ENCODE measurements at regions not wholly inside any gene's neighbourhood (a gene's known extent, or its start where the extent isn't known, plus 50 kb on each side); places are given as distances from the start of the nearest gene placed in this dataset.

GRCh38 chr13:44125943-44126469, 246.3 kb downstream of the LACC1 start:
- TF ChIP-seq REST (IDR thresholded peaks at IDR 0.05; ENCODE audit: low read depth, low read length): no peak
- TF ChIP-seq ZNF274 (IDR thresholded peaks at IDR 0.05; ENCODE audit: insufficient read depth, insufficient read length): no peak
- TF ChIP-seq SPI1 (IDR thresholded peaks at IDR 0.05; ENCODE audit: borderline replicate concordance, insufficient read depth, low read depth, low read length): no peak
- no peak for TF ChIP-seq RELA (IDR thresholded peaks at IDR 0.05; ENCODE audit: borderline replicate concordance, partially characterized antibody)
- no peak for TF ChIP-seq TAF1 (IDR thresholded peaks at IDR 0.05; ENCODE audit: borderline replicate concordance, low read depth, low read length)
- no peak for TF ChIP-seq PML (IDR thresholded peaks at IDR 0.05; ENCODE audit: low read length)
- no peak for TF ChIP-seq EP300 (IDR thresholded peaks at IDR 0.05; ENCODE audit: borderline replicate concordance in 1 of 2, control insufficient read depth in 1 of 2, low read depth in 2 of 2, low read length in 2 of 2)
- TF ChIP-seq MYC (IDR thresholded peaks at IDR 0.05; ENCODE audit: insufficient read depth, insufficient read length, insufficient replicate concordance, low read length, severe bottlenecking): no peak
- TF ChIP-seq POLR2AphosphoS5 (IDR thresholded peaks at IDR 0.05; ENCODE audit: low read length): no peak
- no peak for TF ChIP-seq NFXL1 (IDR thresholded peaks at IDR 0.05; ENCODE audit: borderline replicate concordance)
- TF ChIP-seq ATF2 (IDR thresholded peaks at IDR 0.05; ENCODE audit: low read length): no peak
- no peak for TF ChIP-seq BACH1 (IDR thresholded peaks at IDR 0.05; ENCODE audit: borderline replicate concordance)
- TF ChIP-seq CHD2 (IDR thresholded peaks at IDR 0.05; ENCODE audit: borderline replicate concordance, low read depth, low read length): no peak
- in situ Hi-C loops (cut with MboI) (no loop called here), intact Hi-C loops (cut with micrococcal nuclease; ENCODE audit: unreplicated experiment) (no loop called here)
- no peak overlapping the region for H3K9ac ChIP-seq (ENCODE audit: control insufficient read depth, insufficient read depth, low read length)
- H2AFZ ChIP-seq (ENCODE audit: control insufficient read depth, low read depth, low read length): no peak overlapping the region
- DNase-seq (ENCODE audit: low read depth, low spot score) (no peak), FAIRE-seq (no peak), ATAC-seq (no peak)
- H3K36me3 ChIP-seq (ENCODE audit: control insufficient read depth in 2 of 2, insufficient read depth in 2 of 2, low read length in 1 of 2): no peaks in the 10 kb centered on the region
- H3K27me3 ChIP-seq (replicated peaks in 1 of 2; ENCODE audit: control insufficient read depth in 2 of 2, insufficient read depth in 2 of 2, low read length in 1 of 2): peaks cover 0 to 2% of the 10 kb centered on the region in 2 experiments; a peak in 2 of 4 replicates
- H3K9me3 ChIP-seq (replicated peaks; ENCODE audit: control insufficient read depth, insufficient read depth, low read length): peaks cover 6% of the 10 kb centered on the region; the same call in 2 of the 3 replicates
- ChIA-PET CTCF (no interaction called here), SMC1A (ENCODE audit: uncharacterized antibody, unreplicated experiment) (no interaction called here), POLR2A (no interaction called here), RAD21 (ENCODE audit: unreplicated experiment) (no interaction called here)
- 60% methylated on average over 3 of the region's 3 CpGs for WGBS (ENCODE audit: insufficient coverage, insufficient replicate concordance, low lambda C conversion rate, missing lambda C conversion rate)
- H3K4me2 ChIP-seq (ENCODE audit: control insufficient read depth, insufficient read depth): no peak overlapping the region
- H3K79me2 ChIP-seq (ENCODE audit: control insufficient read depth, insufficient read depth, low read length): no peaks in the 10 kb centered on the region
- H3K27ac ChIP-seq (ENCODE audit: control insufficient read depth, insufficient read depth): no peak overlapping the region
- H3K4me1 ChIP-seq (ENCODE audit: control insufficient read depth, insufficient read depth, low read length): no peaks in the 10 kb centered on the region
- H3K4me3 ChIP-seq: no peak overlapping the region
- no TSS peak for BruUV-seq (replicated peaks)
- no peaks in the 10 kb centered on the region for H4K20me1 ChIP-seq (ENCODE audit: control insufficient read depth, insufficient read depth)

All from GM12878 (cell line).